Activated effector memory CD4-positive, alpha-beta T cell treated with Interleukin-2 at 50 U/mL for 16 hours (primary cell): ENCODE measurements at regions not wholly inside any gene's neighbourhood (a gene's known extent, or its start where the extent isn't known, plus 50 kb on each side); places are given as distances from the start of the nearest gene placed in this dataset.
"Not testable (repeated sequence)": the region's sequence is repeated elsewhere in the genome, so short reads cannot be mapped to it uniquely, and the experiment has no call there.

Experiments used
- DNase-seq: peaks from one replicate; pipeline ENCODE4 v3.0.0-alpha.2; 2020

DNA sequence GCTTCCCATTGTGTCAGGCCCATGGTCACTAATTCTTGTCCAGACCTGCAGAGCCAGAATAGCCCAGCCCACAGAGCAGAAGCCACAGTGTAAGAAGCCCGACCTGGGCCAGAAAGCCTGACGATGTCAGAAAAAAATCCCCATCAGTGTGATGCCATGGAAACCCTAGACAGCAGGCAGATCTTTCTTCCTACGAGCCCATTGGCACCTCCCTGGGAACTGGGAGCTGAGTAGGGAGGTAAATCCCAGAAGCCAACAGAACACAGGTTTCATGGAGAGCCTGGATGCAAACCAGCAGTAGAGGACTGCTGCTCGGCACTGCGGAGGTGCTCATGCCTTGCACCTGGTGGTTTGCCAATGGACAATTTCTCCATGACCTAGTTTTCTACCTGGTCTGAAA, 82.2 kb upstream of the SLC22A16 start:
- no peak for DNase-seq

GRCh38 chr6:110557199-110557598, 80.8 kb upstream of the SLC22A16 start:
- DNase-seq: no peak

GRCh38 chr6:110556317-110557110, 80.1 kb upstream of the SLC22A16 start:
- DNase-seq: no peak

DNA sequence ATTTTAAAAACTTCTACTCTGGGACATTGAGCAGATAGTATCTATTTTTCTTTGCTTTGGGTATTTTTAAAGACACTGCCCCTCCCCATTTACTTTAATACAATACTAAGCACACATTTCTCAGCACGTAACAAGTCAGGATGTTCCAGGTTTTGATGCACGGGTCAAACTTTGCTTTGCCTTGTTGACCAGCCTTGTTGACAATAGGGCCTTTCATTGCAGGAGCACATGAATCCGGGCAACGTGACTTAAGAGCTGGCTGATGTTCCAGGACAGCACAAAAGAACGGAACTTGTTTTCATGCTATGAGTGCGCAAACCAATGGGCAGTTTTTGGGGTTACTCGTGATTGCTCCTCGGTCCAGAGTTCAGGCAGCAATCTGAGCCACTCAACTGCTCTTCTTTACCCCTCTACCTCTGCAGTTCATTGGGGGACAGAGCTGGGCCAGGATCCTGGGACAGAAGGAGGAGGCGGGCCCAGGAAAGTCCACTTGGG, 78.6 kb upstream of the SLC22A16 start:
- no peak for DNase-seq

DNA sequence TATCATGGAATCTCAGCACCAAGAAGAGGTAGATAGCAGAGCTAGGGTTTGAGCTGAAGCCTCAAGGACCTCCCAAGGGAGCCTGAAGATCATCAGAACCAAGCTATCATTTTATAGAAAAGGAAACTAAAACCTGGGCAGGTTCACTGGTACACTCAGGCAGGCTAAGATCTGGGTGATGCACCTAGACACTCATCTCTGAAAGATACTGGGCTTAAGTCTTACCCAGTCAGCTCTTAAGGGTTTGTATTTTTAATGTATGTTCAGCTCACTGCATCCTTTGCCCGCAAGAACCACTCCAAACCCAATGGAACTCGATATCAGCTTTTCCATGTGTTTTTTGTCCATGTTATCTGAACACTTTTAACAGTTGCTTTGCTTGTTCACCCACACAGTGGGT, 78.0 kb upstream of the SLC22A16 start:
- DNase-seq: no peak

DNA sequence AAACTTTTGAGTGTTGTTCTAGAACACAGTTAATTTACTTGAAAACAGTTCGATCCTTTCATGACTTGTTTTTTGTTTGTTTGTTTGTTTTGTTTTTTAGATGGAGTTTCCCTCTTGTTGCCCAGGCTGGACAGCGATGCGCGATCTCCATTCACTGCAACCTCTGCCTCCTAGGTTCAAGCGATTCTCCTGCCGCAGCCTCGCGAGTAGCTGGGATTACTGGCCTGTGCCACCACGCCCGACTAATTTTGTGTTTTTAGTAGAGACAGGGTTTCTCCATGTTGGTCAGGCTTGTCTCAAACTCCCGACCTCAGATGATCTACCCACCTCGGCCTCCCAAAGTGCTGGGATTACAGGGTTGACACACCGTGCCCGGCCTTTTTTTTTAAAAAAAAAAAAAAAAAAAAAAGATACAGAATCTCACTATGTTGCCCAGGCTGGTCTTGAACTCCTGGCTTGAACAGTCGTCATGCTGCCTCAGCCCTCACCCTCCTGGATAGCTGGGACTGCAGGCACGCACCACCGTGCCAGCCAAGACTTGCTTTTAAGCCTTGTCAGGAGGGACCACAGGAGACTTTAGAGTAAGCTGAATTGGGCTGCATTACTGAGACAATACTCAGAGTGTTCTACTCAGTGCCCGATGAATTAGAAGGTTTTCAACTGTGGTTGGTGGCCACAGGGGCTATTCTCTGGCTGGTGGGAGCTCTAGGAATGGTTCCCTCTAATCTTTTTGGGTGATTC, 76.7 kb upstream of the SLC22A16 start:
- no peak for DNase-seq

- DNase-seq: no peak
Observed at GRCh38 chr6:110552076-110552475, 75.7 kb upstream of the SLC22A16 start.

- no peak for DNase-seq
Observed at GRCh38 chr6:110551088-110551487, 74.7 kb upstream of the SLC22A16 start.

DNA sequence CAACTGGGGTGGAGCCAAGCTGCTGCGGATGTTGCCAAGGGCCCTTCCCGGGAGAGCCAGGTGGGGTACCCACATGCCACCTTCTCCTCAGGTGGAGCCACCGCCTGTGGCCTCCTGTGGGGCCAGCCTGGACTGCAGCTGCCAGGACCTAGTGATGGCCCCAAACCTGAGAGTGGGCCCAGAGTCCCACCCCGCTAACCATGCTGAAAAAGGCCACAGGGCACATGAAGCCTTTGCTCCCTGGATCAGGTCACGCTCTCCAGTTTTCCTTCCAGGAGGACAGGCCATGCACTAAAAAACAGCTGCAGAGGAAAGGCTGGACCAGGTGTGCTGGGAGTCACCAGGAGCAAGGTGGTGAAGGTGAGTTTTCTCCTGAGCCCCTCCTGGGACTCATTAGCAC, 73.9 kb upstream of the SLC22A16 start:
- DNase-seq: no peak

- DNase-seq: no peak
Observed at GRCh38 chr6:110549277-110549676, 72.9 kb upstream of the SLC22A16 start.

- no peak for DNase-seq
Observed at GRCh38 chr6:110548110-110548847, 71.9 kb upstream of the SLC22A16 start.

- no peak for DNase-seq
Observed at GRCh38 chr6:110547266-110547964, 71.0 kb upstream of the SLC22A16 start.

GRCh38 chr6:110545081-110545872, 68.9 kb upstream of the SLC22A16 start:
- no peak for DNase-seq

- no peak for DNase-seq
Observed at GRCh38 chr6:110544472-110544871, 68.1 kb upstream of the SLC22A16 start.

GRCh38 chr6:110543106-110543505, 66.7 kb upstream of the SLC22A16 start:
- DNase-seq: no peak

DNA sequence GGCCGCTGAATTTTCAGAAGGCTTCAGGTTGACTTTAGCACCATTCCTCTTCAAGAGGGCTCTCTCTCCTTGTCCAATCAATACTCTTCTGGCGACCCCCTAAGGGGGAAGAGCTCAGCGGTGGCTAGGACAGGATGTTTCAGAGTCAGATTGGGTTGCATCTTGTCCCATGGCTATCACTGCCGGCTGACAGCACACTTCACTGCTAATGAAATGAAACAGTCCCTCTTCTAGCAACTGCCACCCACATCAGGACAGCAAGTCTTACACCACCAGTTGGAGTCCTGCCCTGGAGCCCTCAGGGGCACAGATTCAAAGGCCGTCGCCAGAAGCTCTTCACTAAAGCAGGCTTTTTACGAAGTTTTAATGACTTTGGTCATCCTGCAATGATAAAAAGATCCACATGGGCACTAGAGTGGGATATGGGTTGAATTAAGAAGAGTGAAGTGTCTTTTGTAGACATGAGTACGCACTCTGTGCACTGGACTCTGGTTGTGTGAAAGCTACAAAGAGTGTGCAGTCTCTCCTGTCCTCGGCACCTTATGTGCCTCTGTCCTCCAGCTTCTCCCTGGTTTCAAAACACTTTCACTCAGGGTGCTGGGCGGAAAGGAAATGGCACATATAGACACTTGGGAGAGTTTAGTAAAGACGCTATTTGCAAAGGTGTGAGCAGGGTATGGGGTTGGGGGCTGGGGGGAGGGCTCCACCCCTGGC, 66.1 kb upstream of the SLC22A16 start:
- DNase-seq: no peak

DNA sequence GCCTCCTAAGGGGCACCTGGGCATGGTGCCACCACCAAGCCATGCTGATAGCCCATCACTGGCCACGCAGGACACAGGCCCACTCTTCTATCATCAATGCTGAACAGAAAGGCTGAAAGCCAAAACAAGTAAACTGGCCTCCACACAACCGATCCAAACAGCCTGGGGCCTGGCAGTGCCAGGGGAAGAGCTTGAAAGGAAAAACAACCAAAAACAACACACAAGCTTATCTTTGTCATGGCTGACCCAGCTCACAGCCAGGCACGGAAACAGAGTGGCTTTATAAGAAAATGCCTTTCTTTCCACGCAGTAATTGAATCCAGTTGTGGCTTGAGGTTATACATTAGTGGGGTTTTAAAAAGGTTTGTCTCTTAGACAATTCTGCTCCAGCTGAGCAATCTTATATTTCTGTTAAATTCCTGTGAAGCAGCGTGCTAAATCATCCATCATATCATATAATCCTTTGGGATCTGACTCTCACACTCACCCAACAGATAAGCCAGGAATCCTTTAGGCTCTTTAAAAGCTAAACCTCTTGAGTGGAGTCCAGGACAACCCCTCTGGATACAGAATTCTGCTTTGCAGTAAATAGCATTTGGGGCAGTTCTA, 65.4 kb upstream of the SLC22A16 start:
- DNase-seq: no peak

DNA sequence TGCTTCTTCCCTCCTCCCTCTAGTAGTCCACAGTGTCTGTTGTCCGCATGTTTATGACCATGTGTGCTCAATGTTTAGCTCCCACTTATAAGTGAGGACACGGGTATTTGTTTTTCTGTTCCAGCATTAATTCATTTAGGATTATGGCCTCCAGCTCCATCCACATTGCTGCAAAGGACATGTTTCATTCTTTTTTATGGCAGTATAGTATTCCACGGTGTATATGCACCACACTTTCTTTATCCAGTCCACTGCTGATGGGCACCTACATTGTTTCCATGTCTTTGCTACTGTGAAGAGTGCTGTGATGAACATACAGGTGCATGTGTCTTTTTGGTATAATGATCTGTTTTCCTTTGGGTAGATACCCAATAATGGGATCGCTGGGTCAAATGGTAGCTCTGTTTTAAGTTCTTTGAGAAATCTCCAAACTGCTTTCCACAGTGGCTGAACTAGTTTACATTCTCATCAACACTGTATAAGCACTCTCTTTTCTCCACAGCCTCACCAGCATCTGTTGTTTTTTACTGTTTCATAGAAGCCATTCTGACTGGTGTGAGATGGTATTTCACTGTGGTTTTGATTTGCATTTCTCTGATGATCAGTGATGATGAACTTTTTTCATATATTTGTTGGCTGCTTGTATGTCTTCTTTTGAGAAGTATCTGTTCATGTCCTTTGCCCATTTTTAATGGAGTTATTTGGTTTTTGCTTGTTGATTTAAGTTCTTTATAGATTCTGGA, 63.0 kb upstream of the SLC22A16 start:
- DNase-seq: not testable (repeated sequence)

GRCh38 chr6:110538416-110539160, 62.2 kb upstream of the SLC22A16 start:
- no peak for DNase-seq
